ENCODE measurements at regions not wholly inside any gene's neighbourhood (a gene's known extent, or its start where the extent isn't known, plus 50 kb on each side); places are given as distances from the start of the nearest gene placed in this dataset.
"Not testable (repeated sequence)": the region's sequence is repeated elsewhere in the genome, so short reads cannot be mapped to it uniquely, and the experiment has no call there.

DNA sequence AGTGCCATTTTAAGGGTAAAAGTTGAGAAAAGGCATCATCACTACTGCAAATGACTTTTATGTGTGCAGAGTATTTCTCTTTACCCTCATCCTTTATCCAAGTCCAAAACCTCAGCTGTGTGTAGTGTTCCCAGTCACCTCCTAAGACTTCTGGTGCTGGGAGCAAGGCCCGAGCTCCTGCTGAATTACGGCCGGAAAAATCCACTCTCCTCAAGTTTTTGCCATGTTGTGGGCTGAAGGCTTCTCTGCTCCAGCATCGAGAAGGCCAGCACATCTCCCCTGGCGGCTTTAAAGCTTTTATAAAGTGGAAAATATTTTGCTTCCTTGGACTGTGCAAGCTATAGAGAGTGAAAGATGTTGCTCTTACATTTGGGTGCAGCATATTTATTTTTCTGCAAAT is 153.2 kb upstream of the THBS2 start:
- Histone ChIP-seq H3K9me3 (ENCODE audit: control insufficient read depth in 1 of 2, low read length in 2 of 2) (no peaks in the 10 kb centered on the region), H3K4me3 (ENCODE audit: low read depth in 1 of 2, low read length in 2 of 2) (no peak overlapping the region), H3K4me1 (ENCODE audit: control insufficient read depth in 1 of 2, insufficient read depth in 2 of 2, low read length in 2 of 2) (no peaks in the 10 kb centered on the region), H3K27me3 (ENCODE audit: low read depth, low read length) (no peaks in the 10 kb centered on the region), H3K27ac (ENCODE audit: low read length) (no peak overlapping the region), H3K36me3 (ENCODE audit: control insufficient read depth in 1 of 2, insufficient read depth in 2 of 2, low read length in 2 of 2) (no peaks in the 10 kb centered on the region)

DNA sequence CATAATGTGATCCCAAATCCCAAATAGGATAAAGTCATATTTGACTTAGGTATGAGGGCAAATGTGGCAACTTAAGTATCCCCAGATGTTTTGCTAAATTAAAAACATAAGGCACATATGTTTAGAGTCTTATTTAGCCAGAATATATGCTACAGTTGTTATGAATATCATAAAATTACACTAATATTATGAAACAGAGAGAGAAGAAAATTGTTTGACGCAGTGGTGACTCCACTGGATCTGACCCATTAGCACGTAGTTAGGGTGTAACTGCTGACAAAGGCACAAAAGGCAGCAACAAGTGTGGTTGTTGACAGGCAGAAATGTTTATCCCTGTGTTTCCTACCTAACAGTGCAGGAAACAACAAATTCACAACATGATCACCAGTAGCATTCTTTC is 152.4 kb upstream of the THBS2 start:
- Histone ChIP-seq H3K4me3 (ENCODE audit: low read depth in 1 of 2, low read length in 2 of 2) (no peak overlapping the region), H3K36me3 (ENCODE audit: control insufficient read depth in 1 of 2, insufficient read depth in 2 of 2, low read length in 2 of 2) (no peaks in the 10 kb centered on the region), H3K9me3 (ENCODE audit: control insufficient read depth in 1 of 2, low read length in 2 of 2) (no peaks in the 10 kb centered on the region), H3K27me3 (ENCODE audit: low read depth, low read length) (no peaks in the 10 kb centered on the region), H3K27ac (ENCODE audit: low read length) (no peak overlapping the region), H3K4me1 (ENCODE audit: control insufficient read depth in 1 of 2, insufficient read depth in 2 of 2, low read length in 2 of 2) (no peaks in the 10 kb centered on the region)

DNA sequence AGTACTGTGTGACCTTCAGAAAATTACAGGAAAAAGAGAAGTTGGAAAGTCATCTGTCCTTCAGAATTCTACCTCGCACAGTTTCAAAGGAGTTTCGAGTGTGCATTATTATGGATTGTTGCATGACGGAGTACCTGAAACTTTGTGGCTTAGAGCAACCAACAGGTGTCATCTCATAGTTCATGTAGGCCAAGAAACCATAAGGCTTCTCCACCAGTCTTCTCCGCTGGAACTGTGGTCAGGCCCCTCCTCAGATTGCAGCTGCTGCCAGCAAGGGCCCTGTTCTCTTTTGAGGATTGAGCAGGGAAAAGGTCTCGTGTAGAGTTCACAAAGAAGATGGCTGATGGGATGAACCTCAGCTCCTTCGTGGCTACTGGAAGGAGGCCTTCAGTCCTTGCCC is 151.2 kb upstream of the THBS2 start:
- Histone ChIP-seq H3K36me3 (ENCODE audit: control insufficient read depth in 1 of 2, insufficient read depth in 2 of 2, low read length in 2 of 2) (no peaks in the 10 kb centered on the region), H3K4me3 (ENCODE audit: low read depth in 1 of 2, low read length in 2 of 2) (no peak overlapping the region), H3K4me1 (ENCODE audit: control insufficient read depth in 1 of 2, insufficient read depth in 2 of 2, low read length in 2 of 2) (no peaks in the 10 kb centered on the region), H3K9me3 (ENCODE audit: control insufficient read depth in 1 of 2, low read length in 2 of 2) (no peaks in the 10 kb centered on the region), H3K27ac (ENCODE audit: low read length) (no peak overlapping the region), H3K27me3 (ENCODE audit: low read depth, low read length) (no peaks in the 10 kb centered on the region)

DNA sequence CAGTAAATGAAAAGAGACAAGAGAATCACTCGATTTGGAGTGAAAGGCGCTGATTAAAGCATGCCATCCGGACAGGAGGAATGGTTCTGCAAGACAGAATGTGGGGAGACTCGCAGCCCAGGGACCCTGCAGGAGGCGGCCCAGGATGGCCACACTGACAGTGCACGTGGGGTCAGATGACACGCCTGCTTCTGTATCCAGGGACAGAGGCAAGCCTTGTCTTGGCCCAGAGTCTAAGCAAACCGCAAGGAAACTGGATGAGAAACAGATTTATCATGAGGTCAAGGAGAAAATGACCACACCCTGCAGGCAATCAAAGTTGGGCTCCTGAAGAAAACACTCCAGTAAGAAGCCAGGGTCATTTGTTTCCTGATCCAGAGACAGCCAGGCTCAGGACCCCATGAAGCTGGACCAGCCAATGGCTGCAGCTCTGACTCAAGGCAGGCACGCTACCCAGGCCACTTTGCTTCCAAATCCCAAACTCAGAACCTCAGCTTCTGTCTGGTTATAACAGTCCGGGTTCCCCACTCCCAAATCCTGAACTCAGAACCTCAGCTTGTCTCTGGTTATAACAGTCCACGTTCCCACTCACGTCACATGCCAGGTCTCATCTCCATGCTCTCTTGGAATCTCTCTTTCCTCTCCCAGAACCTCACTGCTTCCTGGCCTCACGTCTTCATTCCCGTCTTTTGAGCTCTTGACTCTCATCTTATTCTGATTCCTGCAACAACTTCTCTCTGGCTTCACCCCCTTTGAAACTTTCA is 144.9 kb upstream of the THBS2 start:
- H3K4me1 ChIP-seq (ENCODE audit: control insufficient read depth in 1 of 2, insufficient read depth in 2 of 2, low read length in 2 of 2), result no peaks in the 10 kb centered on the region
- no peaks in the 10 kb centered on the region for H3K27me3 ChIP-seq (ENCODE audit: low read depth, low read length)

DNA sequence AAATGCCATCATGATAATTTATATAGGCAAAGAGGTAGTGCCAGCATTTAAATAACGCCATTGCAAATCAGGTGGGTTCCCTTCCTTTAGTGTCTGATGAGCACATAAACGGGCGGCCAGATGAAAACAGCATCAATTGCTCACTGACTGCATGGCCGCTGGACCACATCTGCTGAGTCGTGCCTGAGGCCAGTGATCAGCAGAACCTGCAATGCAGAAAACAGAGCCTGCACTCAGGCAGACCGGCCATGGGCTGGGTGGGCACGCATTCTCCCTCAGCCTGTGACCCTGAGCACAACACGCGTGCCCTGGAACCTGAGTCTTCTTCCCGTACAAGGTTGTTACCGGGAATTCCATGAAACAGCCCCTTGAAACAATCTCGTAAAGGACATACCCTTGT is 144.0 kb upstream of the THBS2 start:
- H3K27me3 ChIP-seq (ENCODE audit: low read depth, low read length), result no peaks in the 10 kb centered on the region
- no peaks in the 10 kb centered on the region for H3K4me1 ChIP-seq (ENCODE audit: control insufficient read depth in 1 of 2, insufficient read depth in 2 of 2, low read length in 2 of 2)
- H3K9me3 ChIP-seq (ENCODE audit: control insufficient read depth in 1 of 2, low read length in 2 of 2), result no peaks in the 10 kb centered on the region
- no peak overlapping the region for H3K27ac ChIP-seq (ENCODE audit: low read length)
- no peaks in the 10 kb centered on the region for H3K36me3 ChIP-seq (ENCODE audit: control insufficient read depth in 1 of 2, insufficient read depth in 2 of 2, low read length in 2 of 2)
- no peak overlapping the region for H3K4me3 ChIP-seq (ENCODE audit: low read depth in 1 of 2, low read length in 2 of 2)

More for the DNA sequence above, 144.9 kb upstream of the THBS2 start:
- Histone ChIP-seq H3K27ac (ENCODE audit: low read length) (no peak overlapping the region), H3K4me3 (ENCODE audit: low read depth in 1 of 2, low read length in 2 of 2) (no peak overlapping the region), H3K36me3 (ENCODE audit: control insufficient read depth in 1 of 2, insufficient read depth in 2 of 2, low read length in 2 of 2) (no peaks in the 10 kb centered on the region), H3K9me3 (ENCODE audit: control insufficient read depth in 1 of 2, low read length in 2 of 2) (no peaks in the 10 kb centered on the region)

DNA sequence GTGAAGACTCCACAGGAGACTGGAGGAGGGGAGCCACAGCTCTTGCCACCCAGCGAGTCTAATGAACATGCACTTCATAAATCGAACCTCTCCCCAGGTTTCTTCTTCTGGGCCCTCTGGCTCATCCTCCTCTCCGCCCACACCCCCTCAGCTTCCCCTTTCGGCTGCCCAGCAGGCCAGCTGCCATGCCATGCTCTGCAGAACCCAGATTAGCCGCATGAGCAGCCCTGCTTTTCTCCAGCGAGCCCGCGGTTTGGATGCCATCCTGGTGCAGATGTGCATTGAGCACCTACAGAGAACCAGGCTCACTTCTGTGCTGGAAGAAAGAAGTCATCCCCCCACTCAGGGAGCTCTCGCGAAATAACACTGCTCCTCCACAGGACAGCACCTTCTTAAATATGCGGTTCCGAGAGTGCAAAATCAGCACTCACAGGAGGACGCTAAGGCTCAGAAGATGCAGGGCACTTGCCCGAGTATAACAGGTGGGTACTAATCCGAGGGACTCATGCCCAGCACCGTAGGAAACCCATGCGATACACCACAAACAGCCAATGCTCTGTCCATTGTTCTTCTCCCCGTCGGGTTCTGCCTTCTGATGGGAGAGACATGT is 143.0 kb upstream of the THBS2 start:
- H3K9me3 ChIP-seq (ENCODE audit: control insufficient read depth in 1 of 2, low read length in 2 of 2), result peaks cover 0 to 2% of the 10 kb centered on the region in 2 donors
- no peaks in the 10 kb centered on the region for H3K4me1 ChIP-seq (ENCODE audit: control insufficient read depth in 1 of 2, insufficient read depth in 2 of 2, low read length in 2 of 2)
- H3K27ac ChIP-seq (ENCODE audit: low read length), result no peak overlapping the region
- H3K4me3 ChIP-seq (ENCODE audit: low read depth in 1 of 2, low read length in 2 of 2), result no peak overlapping the region
- no peaks in the 10 kb centered on the region for H3K27me3 ChIP-seq (ENCODE audit: low read depth, low read length)
- no peaks in the 10 kb centered on the region for H3K36me3 ChIP-seq (ENCODE audit: control insufficient read depth in 1 of 2, insufficient read depth in 2 of 2, low read length in 2 of 2)

DNA sequence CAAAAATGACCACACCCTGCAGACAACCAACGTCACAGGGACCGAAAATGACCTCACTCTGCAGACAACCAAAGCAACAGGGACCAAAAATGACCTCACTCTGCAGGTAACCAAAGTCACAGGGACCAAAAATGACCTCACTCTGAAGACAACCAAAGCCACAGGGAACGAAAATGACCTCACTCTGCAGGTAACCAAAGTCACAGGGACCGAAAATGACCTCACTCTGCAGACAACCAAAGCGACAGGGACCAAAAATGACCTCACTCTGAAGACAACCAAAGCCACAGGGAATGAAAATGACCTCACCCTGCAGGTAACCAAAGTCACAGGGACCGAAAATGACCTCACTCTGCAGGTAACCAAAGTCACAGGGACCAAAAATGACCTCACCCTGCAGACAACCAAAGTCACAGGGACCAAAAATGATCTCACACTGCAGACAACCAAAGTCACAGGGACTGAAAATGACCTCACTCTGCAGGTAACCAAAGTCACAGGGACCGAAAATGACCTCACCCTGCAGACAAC is 142.4 kb upstream of the THBS2 start:
- not testable (repeated sequence) for H3K27ac ChIP-seq (ENCODE audit: low read length); H3K4me3 ChIP-seq (ENCODE audit: low read depth in 1 of 2, low read length in 2 of 2); H3K4me1 ChIP-seq (ENCODE audit: control insufficient read depth in 1 of 2, insufficient read depth in 2 of 2, low read length in 2 of 2); H3K36me3 ChIP-seq (ENCODE audit: control insufficient read depth in 1 of 2, insufficient read depth in 2 of 2, low read length in 2 of 2); H3K9me3 ChIP-seq (ENCODE audit: control insufficient read depth in 1 of 2, low read length in 2 of 2); H3K27me3 ChIP-seq (ENCODE audit: low read depth, low read length)

DNA sequence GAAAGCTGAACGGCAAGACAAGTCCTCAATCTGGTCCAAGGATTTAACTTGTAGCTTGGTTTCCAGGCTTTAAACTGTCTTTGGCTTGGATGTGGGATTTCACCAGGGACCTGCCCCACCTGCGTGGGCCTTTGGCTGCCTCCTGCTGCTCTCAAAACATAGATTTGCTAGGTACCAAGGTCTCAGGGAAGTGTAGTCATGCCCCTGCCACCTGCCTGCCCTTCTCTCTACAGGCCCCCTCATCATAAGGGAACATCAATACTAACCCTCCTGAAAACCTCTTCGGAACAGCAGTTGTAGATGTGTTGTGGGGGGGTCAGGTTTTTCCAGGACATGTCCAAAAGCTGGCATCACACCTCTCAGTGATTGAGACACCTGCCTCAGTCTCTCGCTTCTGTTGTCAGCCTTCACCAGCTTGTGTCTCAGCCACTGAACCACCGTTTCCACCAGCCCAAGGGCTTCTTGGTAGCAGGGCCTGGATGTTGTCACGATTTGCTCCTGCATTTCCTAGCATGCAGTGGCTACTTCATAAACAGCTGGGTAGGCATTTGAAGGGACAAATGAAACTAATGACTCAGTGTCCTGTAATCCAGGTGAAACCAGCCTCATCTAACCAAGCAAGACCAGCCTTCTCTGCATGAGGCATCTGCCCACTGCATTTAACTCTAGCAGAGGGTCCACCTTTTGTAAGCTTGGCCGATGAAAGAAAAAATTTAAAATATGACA is 141.6 kb upstream of the THBS2 start:
- Histone ChIP-seq H3K4me3 (ENCODE audit: low read depth in 1 of 2, low read length in 2 of 2) (no peak overlapping the region), H3K27me3 (ENCODE audit: low read depth, low read length) (no peaks in the 10 kb centered on the region), H3K36me3 (ENCODE audit: control insufficient read depth in 1 of 2, insufficient read depth in 2 of 2, low read length in 2 of 2) (no peaks in the 10 kb centered on the region), H3K9me3 (ENCODE audit: control insufficient read depth in 1 of 2, low read length in 2 of 2) (peaks cover 0 to 2% of the 10 kb centered on the region in 2 donors), H3K27ac (ENCODE audit: low read length) (no peak overlapping the region), H3K4me1 (ENCODE audit: control insufficient read depth in 1 of 2, insufficient read depth in 2 of 2, low read length in 2 of 2) (no peaks in the 10 kb centered on the region)

DNA sequence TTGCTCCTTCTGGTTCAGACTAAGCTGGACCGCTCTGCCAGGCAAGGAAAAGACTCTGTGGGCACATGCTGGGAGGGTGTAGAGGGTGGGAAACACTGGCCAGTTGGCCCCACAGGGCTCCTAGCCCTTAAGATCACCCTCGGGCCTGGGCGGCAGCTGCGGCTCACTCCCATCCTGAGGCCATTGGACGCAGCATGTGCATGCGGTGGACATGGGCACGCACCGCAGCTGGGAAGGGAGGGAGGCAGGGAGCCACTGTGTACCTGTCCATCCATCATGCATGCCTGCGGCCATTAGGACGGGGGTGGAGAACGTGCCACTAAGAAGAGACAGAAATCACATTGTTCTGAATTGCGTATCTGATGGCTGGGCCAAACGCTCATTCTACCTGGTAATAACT is 140.1 kb upstream of the THBS2 start:
- no peak overlapping the region for H3K4me3 ChIP-seq (ENCODE audit: low read depth in 1 of 2, low read length in 2 of 2)
- no peaks in the 10 kb centered on the region for H3K27me3 ChIP-seq (ENCODE audit: low read depth, low read length)
- no peak overlapping the region for H3K27ac ChIP-seq (ENCODE audit: low read length)
- H3K4me1 ChIP-seq (ENCODE audit: control insufficient read depth in 1 of 2, insufficient read depth in 2 of 2, low read length in 2 of 2), result no peaks in the 10 kb centered on the region
- peaks cover 0 to 7% of the 10 kb centered on the region in 2 donors for H3K9me3 ChIP-seq (ENCODE audit: control insufficient read depth in 1 of 2, low read length in 2 of 2)
- H3K36me3 ChIP-seq (ENCODE audit: control insufficient read depth in 1 of 2, insufficient read depth in 2 of 2, low read length in 2 of 2), result no peaks in the 10 kb centered on the region

DNA sequence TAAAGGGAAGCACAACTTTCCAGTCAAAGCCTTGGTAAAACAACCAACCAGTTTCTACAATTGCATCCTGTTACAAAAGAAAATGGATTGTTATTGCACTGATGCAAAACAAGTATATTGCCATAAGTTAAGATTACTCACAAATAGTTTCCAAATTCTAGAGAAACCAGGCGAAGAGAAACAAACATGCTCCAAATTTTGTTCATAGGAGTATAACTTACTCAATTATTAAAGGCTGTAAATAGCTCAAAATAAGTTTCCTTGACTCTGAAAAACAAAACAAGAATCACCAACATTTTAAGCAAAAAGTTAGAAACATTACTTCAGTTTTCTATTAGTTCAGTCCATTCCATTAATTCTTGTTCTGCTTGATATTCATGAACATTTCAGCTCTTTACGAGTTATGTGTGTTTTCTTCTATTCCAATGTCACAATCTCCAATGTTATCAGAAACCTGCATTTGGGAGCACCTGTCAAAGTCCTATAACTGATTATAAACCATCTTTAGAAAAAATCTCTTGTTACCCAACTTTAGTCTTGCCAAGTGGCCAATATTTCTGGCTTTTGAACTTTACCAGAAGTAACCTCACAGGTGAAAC is 137.9 kb upstream of the THBS2 start:
- Histone ChIP-seq H3K27me3 (ENCODE audit: low read depth, low read length) (no peaks in the 10 kb centered on the region), H3K36me3 (ENCODE audit: control insufficient read depth in 1 of 2, insufficient read depth in 2 of 2, low read length in 2 of 2) (no peaks in the 10 kb centered on the region), H3K27ac (ENCODE audit: low read length) (no peak overlapping the region), H3K4me1 (ENCODE audit: control insufficient read depth in 1 of 2, insufficient read depth in 2 of 2, low read length in 2 of 2) (no peaks in the 10 kb centered on the region), H3K9me3 (ENCODE audit: control insufficient read depth in 1 of 2, low read length in 2 of 2) (peaks cover 0 to 7% of the 10 kb centered on the region in 2 donors), H3K4me3 (ENCODE audit: low read depth in 1 of 2, low read length in 2 of 2) (no peak overlapping the region)
